ENCODE measurements at regions not wholly inside any gene's neighbourhood (a gene's known extent, or its start where the extent isn't known, plus 50 kb on each side); places are given as distances from the start of the nearest gene placed in this dataset.

- Histone ChIP-seq H3K9me3 (replicated peaks; ENCODE audit: low read length) (peaks cover 5% of the 10 kb centered on the region), H3K9ac (ENCODE audit: low read depth, low read length) (no peak overlapping the region), H3K27me3 (ENCODE audit: control insufficient read depth, insufficient read depth, low read length) (no peaks in the 10 kb centered on the region), H3K4me1 (ENCODE audit: control insufficient read depth, insufficient read depth, low read length) (no peaks in the 10 kb centered on the region), H3K36me3 (ENCODE audit: insufficient read depth, low read length) (no peaks in the 10 kb centered on the region), H3K4me3 (ENCODE audit: low read length) (no peak overlapping the region), H3K4me2 (ENCODE audit: low read length) (no peak overlapping the region)
Measured at GRCh38 chr7:68438811-68439210, 1159.5 kb upstream of the AUTS2 start.

GRCh38 chr7:68439897-68440296, 1158.4 kb upstream of the AUTS2 start:
- Histone ChIP-seq H3K4me3 (ENCODE audit: low read length) (no peak overlapping the region), H3K27me3 (ENCODE audit: control insufficient read depth, insufficient read depth, low read length) (no peaks in the 10 kb centered on the region), H3K9me3 (replicated peaks; ENCODE audit: low read length) (peaks cover 5% of the 10 kb centered on the region), H3K4me2 (ENCODE audit: low read length) (no peak overlapping the region), H3K36me3 (ENCODE audit: insufficient read depth, low read length) (no peaks in the 10 kb centered on the region), H3K9ac (ENCODE audit: low read depth, low read length) (no peak overlapping the region), H3K4me1 (ENCODE audit: control insufficient read depth, insufficient read depth, low read length) (no peaks in the 10 kb centered on the region)

DNA sequence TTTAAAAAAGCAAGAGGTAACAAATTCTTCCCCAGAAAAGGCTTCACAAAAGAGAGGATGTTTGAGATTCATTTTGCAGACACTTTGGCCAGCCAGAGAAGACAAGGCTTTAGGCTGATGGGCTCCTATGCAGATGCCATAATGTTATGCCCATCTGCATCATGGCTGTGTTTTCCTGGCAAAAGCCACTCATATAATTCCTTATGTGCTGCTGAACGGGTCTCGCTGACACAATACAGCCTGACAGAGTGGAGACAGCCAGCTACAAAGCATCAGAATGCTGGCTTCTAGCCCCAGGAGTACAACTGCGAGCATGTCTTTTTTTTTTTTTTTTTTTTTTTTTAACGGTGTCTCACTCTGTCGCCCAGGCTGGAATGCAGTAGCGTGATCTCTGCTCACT, 1157.4 kb upstream of the AUTS2 start:
- Histone ChIP-seq H3K4me3 (ENCODE audit: low read length) (no peak overlapping the region), H3K9ac (ENCODE audit: low read depth, low read length) (no peak overlapping the region), H3K9me3 (replicated peaks; ENCODE audit: low read length) (peaks cover 5% of the 10 kb centered on the region), H3K36me3 (ENCODE audit: insufficient read depth, low read length) (no peaks in the 10 kb centered on the region), H3K4me1 (ENCODE audit: control insufficient read depth, insufficient read depth, low read length) (no peaks in the 10 kb centered on the region), H3K4me2 (ENCODE audit: low read length) (no peak overlapping the region), H3K27me3 (ENCODE audit: control insufficient read depth, insufficient read depth, low read length) (no peaks in the 10 kb centered on the region)

DNA sequence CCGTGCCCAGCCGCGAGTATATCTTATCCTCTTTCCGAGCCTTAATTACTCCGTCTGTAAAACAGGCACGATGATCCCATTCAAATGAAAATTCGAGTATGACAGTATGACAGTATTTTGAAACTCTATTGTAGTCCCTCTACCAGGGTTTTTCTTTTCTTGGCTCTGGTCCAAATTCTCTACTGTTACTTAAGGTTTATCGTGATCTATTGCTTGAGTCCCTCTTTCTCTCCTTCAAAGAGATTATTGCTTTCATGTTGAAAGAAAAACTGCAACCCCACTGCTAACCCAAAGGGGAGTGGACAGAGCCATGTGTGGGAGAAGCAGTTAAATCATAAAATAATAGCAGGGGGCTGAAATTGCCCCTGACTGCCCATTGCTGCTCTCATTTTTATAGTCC, 1156.6 kb upstream of the AUTS2 start:
- Histone ChIP-seq H3K27me3 (ENCODE audit: control insufficient read depth, insufficient read depth, low read length) (no peaks in the 10 kb centered on the region), H3K9ac (ENCODE audit: low read depth, low read length) (no peak overlapping the region), H3K36me3 (ENCODE audit: insufficient read depth, low read length) (no peaks in the 10 kb centered on the region), H3K4me1 (ENCODE audit: control insufficient read depth, insufficient read depth, low read length) (no peaks in the 10 kb centered on the region), H3K9me3 (replicated peaks; ENCODE audit: low read length) (peaks cover 5% of the 10 kb centered on the region), H3K4me3 (ENCODE audit: low read length) (no peak overlapping the region), H3K4me2 (ENCODE audit: low read length) (no peak overlapping the region)

DNA sequence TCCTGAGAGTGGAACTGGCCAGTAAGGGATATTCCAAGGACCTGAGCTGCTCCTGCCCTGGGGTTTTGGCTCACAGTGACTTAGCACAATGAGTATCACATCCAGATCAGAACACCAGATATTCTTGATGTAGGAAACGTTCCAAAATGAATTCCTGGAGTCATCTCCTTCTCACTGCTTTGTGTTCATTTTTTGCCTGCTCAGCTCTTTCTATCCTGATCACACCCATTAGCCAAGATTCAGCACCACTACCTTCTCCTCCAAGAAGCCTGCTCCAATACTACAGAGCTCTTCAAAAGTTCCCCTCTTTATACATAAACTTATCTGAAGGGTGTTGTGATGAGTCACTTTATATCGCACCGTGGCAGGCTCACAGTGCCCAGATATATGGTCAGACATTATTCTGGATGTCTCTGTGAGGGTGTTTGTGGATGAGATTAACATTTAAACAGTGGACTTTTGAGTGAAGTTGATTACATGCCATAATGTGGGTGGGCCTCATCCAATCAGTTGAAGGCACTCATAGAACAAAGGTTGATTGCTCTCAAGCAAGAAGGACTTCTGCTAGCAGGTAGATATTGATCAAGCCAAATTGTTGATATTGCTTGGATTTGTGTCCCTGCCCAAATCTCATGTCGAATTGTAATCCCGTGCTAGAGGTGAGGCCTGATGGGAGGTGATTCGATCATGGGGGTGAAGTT, 1155.2 kb upstream of the AUTS2 start:
- no peak overlapping the region for H3K4me2 ChIP-seq (ENCODE audit: low read length)
- H3K9me3 ChIP-seq (replicated peaks; ENCODE audit: low read length): peaks cover 5% of the 10 kb centered on the region
- no peak overlapping the region for H3K4me3 ChIP-seq (ENCODE audit: low read length)
- H3K4me1 ChIP-seq (ENCODE audit: control insufficient read depth, insufficient read depth, low read length): no peaks in the 10 kb centered on the region
- no peaks in the 10 kb centered on the region for H3K36me3 ChIP-seq (ENCODE audit: insufficient read depth, low read length)
- no peaks in the 10 kb centered on the region for H3K27me3 ChIP-seq (ENCODE audit: control insufficient read depth, insufficient read depth, low read length)
- no peak overlapping the region for H3K9ac ChIP-seq (ENCODE audit: low read depth, low read length)

DNA sequence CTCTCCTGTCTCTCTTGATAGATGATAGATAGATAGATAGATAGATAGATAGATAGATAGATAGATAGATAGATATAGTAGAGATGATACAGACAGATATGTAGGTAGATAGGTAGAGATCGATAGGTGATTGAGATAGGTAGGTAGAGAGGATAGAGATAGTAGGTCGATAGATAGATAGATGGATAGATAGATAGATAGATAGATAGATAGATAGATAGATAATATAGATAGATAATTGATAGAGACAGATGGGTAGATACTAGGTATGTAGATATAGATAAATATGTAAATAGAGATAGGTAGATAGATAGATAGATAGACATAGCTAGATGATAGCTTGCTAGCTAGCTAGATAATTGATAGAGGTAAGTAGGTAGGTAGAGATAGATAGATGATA, 1154.2 kb upstream of the AUTS2 start:
- Histone ChIP-seq H3K9me3 (replicated peaks; ENCODE audit: low read length) (peaks cover 5% of the 10 kb centered on the region), H3K27me3 (ENCODE audit: control insufficient read depth, insufficient read depth, low read length) (no peaks in the 10 kb centered on the region), H3K36me3 (ENCODE audit: insufficient read depth, low read length) (no peaks in the 10 kb centered on the region), H3K9ac (ENCODE audit: low read depth, low read length) (no peak overlapping the region), H3K4me2 (ENCODE audit: low read length) (no peak overlapping the region), H3K4me3 (ENCODE audit: low read length) (no peak overlapping the region), H3K4me1 (ENCODE audit: control insufficient read depth, insufficient read depth, low read length) (no peaks in the 10 kb centered on the region)

- Histone ChIP-seq H3K4me1 (ENCODE audit: control insufficient read depth, insufficient read depth, low read length) (no peaks in the 10 kb centered on the region), H3K9ac (ENCODE audit: low read depth, low read length) (no peak overlapping the region), H3K9me3 (replicated peaks; ENCODE audit: low read length) (peaks cover 5% of the 10 kb centered on the region), H3K4me3 (ENCODE audit: low read length) (no peak overlapping the region), H3K4me2 (ENCODE audit: low read length) (no peak overlapping the region), H3K36me3 (ENCODE audit: insufficient read depth, low read length) (no peaks in the 10 kb centered on the region), H3K27me3 (ENCODE audit: control insufficient read depth, insufficient read depth, low read length) (no peaks in the 10 kb centered on the region)
Measured at GRCh38 chr7:68444956-68445355, 1153.3 kb upstream of the AUTS2 start.

GRCh38 chr7:68446183-68446582, 1152.1 kb upstream of the AUTS2 start:
- Histone ChIP-seq H3K36me3 (ENCODE audit: insufficient read depth, low read length) (no peaks in the 10 kb centered on the region), H3K27me3 (ENCODE audit: control insufficient read depth, insufficient read depth, low read length) (no peaks in the 10 kb centered on the region), H3K9ac (ENCODE audit: low read depth, low read length) (no peak overlapping the region), H3K4me3 (ENCODE audit: low read length) (no peak overlapping the region), H3K4me1 (ENCODE audit: control insufficient read depth, insufficient read depth, low read length) (no peaks in the 10 kb centered on the region), H3K9me3 (replicated peaks; ENCODE audit: low read length) (peaks cover 5% of the 10 kb centered on the region), H3K4me2 (ENCODE audit: low read length) (no peak overlapping the region)

DNA sequence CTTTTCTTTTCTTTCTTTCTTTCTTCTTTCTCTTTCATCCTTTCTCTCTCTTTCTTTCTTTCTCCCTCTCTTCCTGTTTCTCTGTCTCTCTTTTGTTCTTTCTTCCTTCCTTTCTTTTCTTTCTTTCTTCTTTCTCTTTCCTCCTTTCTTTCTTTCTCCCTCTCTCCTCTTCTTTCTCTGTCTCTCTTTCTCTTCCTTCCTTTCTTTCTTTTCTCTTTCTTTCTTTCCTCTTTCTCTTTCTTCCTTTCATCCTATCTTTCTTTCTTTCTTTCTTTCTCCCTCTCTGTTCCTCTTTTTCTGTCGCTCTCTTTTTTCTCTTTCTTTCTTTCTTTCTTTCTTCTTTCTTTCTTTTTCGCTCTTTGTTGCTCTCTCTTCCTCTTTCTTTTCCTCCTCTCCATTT, 1149.2 kb upstream of the AUTS2 start:
- Histone ChIP-seq H3K4me1 (ENCODE audit: control insufficient read depth, insufficient read depth, low read length) (no peaks in the 10 kb centered on the region), H3K4me3 (ENCODE audit: low read length) (no peak overlapping the region), H3K4me2 (ENCODE audit: low read length) (no peak overlapping the region), H3K36me3 (ENCODE audit: insufficient read depth, low read length) (no peaks in the 10 kb centered on the region), H3K27me3 (ENCODE audit: control insufficient read depth, insufficient read depth, low read length) (no peaks in the 10 kb centered on the region), H3K9ac (ENCODE audit: low read depth, low read length) (no peak overlapping the region), H3K9me3 (replicated peaks; ENCODE audit: low read length) (no peaks in the 10 kb centered on the region)

DNA sequence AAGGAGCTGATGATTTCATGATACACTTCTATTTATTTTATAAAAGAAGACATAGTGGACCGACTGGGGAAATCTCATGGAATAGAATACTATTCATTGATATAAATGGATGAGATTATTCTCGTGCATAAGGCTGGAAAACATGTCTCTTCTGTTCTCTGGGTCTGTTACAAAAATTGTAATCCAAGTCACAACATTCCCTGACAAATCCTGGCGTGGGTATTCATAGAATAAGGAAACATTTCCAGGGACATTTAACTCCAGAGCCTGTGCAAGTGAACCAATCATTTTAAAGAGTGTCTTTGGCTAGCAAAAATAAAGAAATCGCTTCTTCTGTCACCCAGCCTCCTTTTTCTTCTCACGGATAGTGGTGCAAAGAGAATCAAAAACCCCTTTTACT, 1148.5 kb upstream of the AUTS2 start:
- no peak overlapping the region for H3K9ac ChIP-seq (ENCODE audit: low read depth, low read length)
- H3K4me1 ChIP-seq (ENCODE audit: control insufficient read depth, insufficient read depth, low read length): no peaks in the 10 kb centered on the region
- no peaks in the 10 kb centered on the region for H3K27me3 ChIP-seq (ENCODE audit: control insufficient read depth, insufficient read depth, low read length)
- no peak overlapping the region for H3K4me3 ChIP-seq (ENCODE audit: low read length)
- no peak overlapping the region for H3K4me2 ChIP-seq (ENCODE audit: low read length)
- no peaks in the 10 kb centered on the region for H3K36me3 ChIP-seq (ENCODE audit: insufficient read depth, low read length)
- H3K9me3 ChIP-seq (replicated peaks; ENCODE audit: low read length): no peaks in the 10 kb centered on the region

GRCh38 chr7:68454931-68455330, 1143.3 kb upstream of the AUTS2 start:
- H3K4me2 ChIP-seq (ENCODE audit: low read length): no peak overlapping the region
- H3K4me3 ChIP-seq (ENCODE audit: low read length): no peak overlapping the region
- H3K4me1 ChIP-seq (ENCODE audit: control insufficient read depth, insufficient read depth, low read length): no peaks in the 10 kb centered on the region
- no peaks in the 10 kb centered on the region for H3K9me3 ChIP-seq (replicated peaks; ENCODE audit: low read length)
- H3K27me3 ChIP-seq (ENCODE audit: control insufficient read depth, insufficient read depth, low read length): no peaks in the 10 kb centered on the region
- H3K36me3 ChIP-seq (ENCODE audit: insufficient read depth, low read length): no peaks in the 10 kb centered on the region
- H3K9ac ChIP-seq (ENCODE audit: low read depth, low read length): no peak overlapping the region

DNA sequence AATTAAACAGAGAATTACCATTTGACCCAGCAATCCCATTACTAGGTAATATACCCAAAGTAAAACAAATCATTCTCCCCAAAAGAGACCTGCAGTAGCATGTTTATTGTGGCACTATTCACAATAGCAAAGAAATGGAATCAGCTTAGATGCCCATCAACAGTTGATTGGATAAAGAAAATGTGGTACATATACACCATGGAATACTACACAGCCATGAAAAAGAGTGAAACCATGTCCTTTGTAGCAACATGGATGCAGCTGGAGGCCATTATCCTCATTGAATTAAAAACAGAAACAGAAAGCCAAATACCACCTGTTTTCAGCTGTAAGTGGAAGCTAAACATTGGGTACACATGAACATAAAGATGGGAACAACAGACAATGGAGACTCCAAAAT, 1141.8 kb upstream of the AUTS2 start:
- H3K9ac ChIP-seq (ENCODE audit: low read depth, low read length): no peak overlapping the region
- no peaks in the 10 kb centered on the region for H3K36me3 ChIP-seq (ENCODE audit: insufficient read depth, low read length)
- no peak overlapping the region for H3K4me2 ChIP-seq (ENCODE audit: low read length)
- H3K4me1 ChIP-seq (ENCODE audit: control insufficient read depth, insufficient read depth, low read length): no peaks in the 10 kb centered on the region
- H3K4me3 ChIP-seq (ENCODE audit: low read length): no peak overlapping the region
- no peaks in the 10 kb centered on the region for H3K27me3 ChIP-seq (ENCODE audit: control insufficient read depth, insufficient read depth, low read length)
- H3K9me3 ChIP-seq (replicated peaks; ENCODE audit: low read length): no peaks in the 10 kb centered on the region

Data from skeletal muscle satellite cell (primary cell).